Ramos (cell line): ENCODE measurements at regions not wholly inside any gene's neighbourhood (a gene's known extent, or its start where the extent isn't known, plus 50 kb on each side); places are given as distances from the start of the nearest gene placed in this dataset.

Experiments used
- in situ Hi-C: fragments of 300-500 bp; cut with MboI; formaldehyde crosslinking; loops from one replicate; pipeline ENCODE4 v1.14.3; 2022; ENCODE audit warnings: low sequenced_read_pairs; ENCODE audit not compliant: unreplicated experiment

GRCh38 chr5:82785882-82786509 is 291.2 kb downstream of the TMEM167A start:
- in situ Hi-C loops = no loop called here

- in situ Hi-C loops = no loop called here
These were observed 291.7 kb downstream of the TMEM167A start for GRCh38 chr5:82785456-82785855.

GRCh38 chr5:82784521-82784920 is 292.7 kb downstream of the TMEM167A start:
- in situ Hi-C loops = no loop called here

- in situ Hi-C loops = no loop called here
These were observed 300.1 kb downstream of the TMEM167A start for GRCh38 chr5:82777106-82777505.

- in situ Hi-C loops = no loop called here
These were observed 304.9 kb downstream of the TMEM167A start for GRCh38 chr5:82772281-82772680.

- in situ Hi-C loops = no loop called here
These were observed 311.0 kb downstream of the TMEM167A start for GRCh38 chr5:82766206-82766605.

GRCh38 chr5:82765765-82766164 is 311.4 kb downstream of the TMEM167A start:
- in situ Hi-C loops = no loop called here

- in situ Hi-C loops = no loop called here
These were observed 316.3 kb downstream of the TMEM167A start for GRCh38 chr5:82760856-82761255.

- in situ Hi-C loops = no loop called here
These were observed 318.3 kb downstream of the TMEM167A start for GRCh38 chr5:82758881-82759280.

- in situ Hi-C loops = no loop called here
These were observed 322.4 kb downstream of the TMEM167A start for GRCh38 chr5:82754759-82755158.

GRCh38 chr5:82754036-82754746 is 323.0 kb downstream of the TMEM167A start:
- in situ Hi-C loops = no loop called here

GRCh38 chr5:82753374-82753773 is 323.8 kb downstream of the TMEM167A start:
- in situ Hi-C loops = no loop called here

- in situ Hi-C loops = no loop called here
These were observed 327.8 kb downstream of the TMEM167A start for GRCh38 chr5:82749461-82749820.

- in situ Hi-C loops = no loop called here
These were observed 328.3 kb downstream of the TMEM167A start for GRCh38 chr5:82748688-82749460.

- in situ Hi-C loops = no loop called here
These were observed 329.2 kb downstream of the TMEM167A start for GRCh38 chr5:82747986-82748385.

- in situ Hi-C loops = no loop called here
These were observed 332.2 kb downstream of the TMEM167A start for GRCh38 chr5:82745016-82745415.

- in situ Hi-C loops = no loop called here
These were observed 338.4 kb downstream of the TMEM167A start for GRCh38 chr5:82738681-82739269.

GRCh38 chr5:82735160-82735789 is 341.9 kb downstream of the TMEM167A start:
- in situ Hi-C loops = no loop called here

- in situ Hi-C loops = no loop called here
These were observed 342.8 kb downstream of the TMEM167A start for GRCh38 chr5:82734347-82734746.

- in situ Hi-C loops = no loop called here
These were observed 346.3 kb downstream of the TMEM167A start for GRCh38 chr5:82730913-82731312.
